HG02943 (cell line): ENCODE measurements at regions not wholly inside any gene's neighbourhood (a gene's known extent, or its start where the extent isn't known, plus 50 kb on each side); places are given as distances from the start of the nearest gene placed in this dataset.
"Not testable (repeated sequence)": the region's sequence is repeated elsewhere in the genome, so short reads cannot be mapped to it uniquely, and the experiment has no call there.

Source experiments
- ATAC-seq: cut with Tn5 transposase; IDR thresholded peaks from one replicate; pipeline ENCODE4 v1.9.1; 2021; ENCODE audit warnings: mild to moderate bottlenecking, low read depth, moderate library complexity; ENCODE audit not compliant: unreplicated experiment

- ATAC-seq = no peak
Measured at GRCh38 chr2:142586693-142587580, 290.5 kb upstream of the KYNU start.

GRCh38 chr2:142585785-142586184 is 291.7 kb upstream of the KYNU start:
- ATAC-seq = peak; percentile 61

GRCh38 chr2:142582317-142582716 is 295.1 kb upstream of the KYNU start:
- no peak for ATAC-seq

- no peak for ATAC-seq
Measured at GRCh38 chr2:142581491-142581890, 296.0 kb upstream of the KYNU start.

- ATAC-seq = no peak
Measured at GRCh38 chr2:142580691-142581090, 296.8 kb upstream of the KYNU start.

GRCh38 chr2:142575561-142575960 is 301.9 kb upstream of the KYNU start:
- no peak for ATAC-seq

GRCh38 chr2:142574388-142574787 is 303.1 kb upstream of the KYNU start:
- ATAC-seq = no peak

- ATAC-seq = no peak
Measured at GRCh38 chr2:142572346-142573132, 304.9 kb upstream of the KYNU start.

- ATAC-seq = no peak
Measured at GRCh38 chr2:142571934-142572333, 305.5 kb upstream of the KYNU start.

- no peak for ATAC-seq
Measured at GRCh38 chr2:142562900-142563299, 314.6 kb upstream of the KYNU start.

- ATAC-seq = no peak
Measured at GRCh38 chr2:142561656-142562055, 315.8 kb upstream of the KYNU start.

- ATAC-seq = no peak
Measured at GRCh38 chr2:142557391-142557790, 320.1 kb upstream of the KYNU start.

- not testable (repeated sequence) for ATAC-seq
Measured at GRCh38 chr2:142545999-142546398, 331.5 kb upstream of the KYNU start.

GRCh38 chr2:142545036-142545435 is 332.4 kb upstream of the KYNU start:
- ATAC-seq = no peak

GRCh38 chr2:142544173-142544572 is 333.3 kb upstream of the KYNU start:
- ATAC-seq = no peak

GRCh38 chr2:142542431-142542910 is 335.0 kb upstream of the KYNU start:
- ATAC-seq = no peak

GRCh38 chr2:142536966-142537365 is 340.5 kb upstream of the KYNU start:
- ATAC-seq = no peak

- no peak for ATAC-seq
Measured at GRCh38 chr2:142536492-142536891, 341.0 kb upstream of the KYNU start.

GRCh38 chr2:142535311-142535710 is 342.2 kb upstream of the KYNU start:
- ATAC-seq = no peak

- ATAC-seq = no peak
Measured at GRCh38 chr2:142533177-142533576, 344.3 kb upstream of the KYNU start.

- no peak for ATAC-seq
Measured at GRCh38 chr2:142531377-142531776, 346.1 kb upstream of the KYNU start.
